ENCODE measurements at regions not wholly inside any gene's neighbourhood (a gene's known extent, or its start where the extent isn't known, plus 50 kb on each side); places are given as distances from the start of the nearest gene placed in this dataset.
A peak's percentile ranks its signal among the peaks of the same experiment; 100 is the strongest.

DNA sequence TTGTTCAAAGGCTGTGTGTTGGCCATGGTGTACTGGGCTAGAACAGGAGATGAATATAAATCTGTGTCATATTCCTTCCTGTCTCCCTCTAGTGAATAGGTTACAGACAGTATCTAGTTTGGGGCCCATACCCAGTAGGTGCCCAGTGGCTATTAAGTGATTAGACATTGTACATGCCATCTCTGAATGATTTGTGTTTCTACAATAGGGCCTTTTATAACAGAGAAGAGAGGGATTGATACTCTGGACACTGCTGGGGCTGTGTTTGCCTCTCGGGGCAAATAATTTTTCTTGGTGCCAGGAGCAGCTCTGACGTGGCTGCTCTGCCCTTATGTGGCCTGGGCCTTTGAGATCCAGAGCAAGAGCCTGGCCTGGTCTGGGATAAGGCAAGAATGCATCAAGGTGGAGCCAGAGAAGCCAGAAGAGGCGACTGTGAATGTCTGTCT, 403.1 kb downstream of the SPRY2 start:
- no peaks in the 10 kb centered on the region for H3K79me2 ChIP-seq (ENCODE audit: control insufficient read depth, insufficient read depth, low read length)
- FAIRE-seq (no peak), DNase-seq (ENCODE audit: low read depth, low spot score) (no peak)
- TF ChIP-seq, protein P1, sequence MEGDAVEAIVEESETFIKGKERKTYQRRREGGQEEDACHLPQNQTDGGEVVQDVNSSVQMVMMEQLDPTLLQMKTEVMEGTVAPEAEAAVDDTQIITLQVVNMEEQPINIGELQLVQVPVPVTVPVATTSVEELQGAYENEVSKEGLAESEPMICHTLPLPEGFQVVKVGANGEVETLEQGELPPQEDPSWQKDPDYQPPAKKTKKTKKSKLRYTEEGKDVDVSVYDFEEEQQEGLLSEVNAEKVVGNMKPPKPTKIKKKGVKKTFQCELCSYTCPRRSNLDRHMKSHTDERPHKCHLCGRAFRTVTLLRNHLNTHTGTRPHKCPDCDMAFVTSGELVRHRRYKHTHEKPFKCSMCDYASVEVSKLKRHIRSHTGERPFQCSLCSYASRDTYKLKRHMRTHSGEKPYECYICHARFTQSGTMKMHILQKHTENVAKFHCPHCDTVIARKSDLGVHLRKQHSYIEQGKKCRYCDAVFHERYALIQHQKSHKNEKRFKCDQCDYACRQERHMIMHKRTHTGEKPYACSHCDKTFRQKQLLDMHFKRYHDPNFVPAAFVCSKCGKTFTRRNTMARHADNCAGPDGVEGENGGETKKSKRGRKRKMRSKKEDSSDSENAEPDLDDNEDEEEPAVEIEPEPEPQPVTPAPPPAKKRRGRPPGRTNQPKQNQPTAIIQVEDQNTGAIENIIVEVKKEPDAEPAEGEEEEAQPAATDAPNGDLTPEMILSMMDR (optimal IDR thresholded peaks at IDR 0.05 in 1 of 3, IDR thresholded peaks at IDR 0.05 in 1 of 3, conservative IDR thresholded peaks at IDR 0.05 in 1 of 3; ENCODE audit: extremely low read depth in 1 of 3, insufficient read depth in 2 of 3, low read length in 3 of 3): no peak
- TF ChIP-seq EZH2 (IDR thresholded peaks at IDR 0.05; ENCODE audit: low read length): no peak
- H3K36me3 ChIP-seq (ENCODE audit: control insufficient read depth in 2 of 2, extremely low read depth in 1 of 2, insufficient read depth in 2 of 2, low read length in 2 of 2): no peaks in the 10 kb centered on the region
- no peaks in the 10 kb centered on the region for H3K9me1 ChIP-seq (ENCODE audit: control insufficient read depth, extremely low read depth, insufficient read depth, low read length)
- H3K27ac ChIP-seq (ENCODE audit: control insufficient read depth, insufficient read depth, low read length): peak overlapping the region; percentile 92
- no peak overlapping the region for H3K4me3 ChIP-seq (ENCODE audit: control insufficient read depth in 2 of 3, extremely low read depth in 1 of 3, insufficient read depth in 2 of 3, low read depth in 1 of 3, low read length in 3 of 3)
- no peaks in the 10 kb centered on the region for H3K9me3 ChIP-seq (ENCODE audit: control insufficient read depth, low read depth, low read length)
- no peak overlapping the region for H3K9ac ChIP-seq (ENCODE audit: control insufficient read depth, extremely low read depth, insufficient read depth, low read length)
- peaks cover 29% of the 10 kb centered on the region for H3K4me1 ChIP-seq (ENCODE audit: control insufficient read depth, extremely low read depth, insufficient read depth, low read length)
- no peak overlapping the region for H3K4me2 ChIP-seq (ENCODE audit: control insufficient read depth, extremely low read depth, insufficient read depth, low read depth, low read length)
- H2AFZ ChIP-seq (ENCODE audit: control insufficient read depth, low read length): peak overlapping the region; percentile 83
- H3K27me3 ChIP-seq (ENCODE audit: control insufficient read depth, extremely low read depth, insufficient read depth, low read length): no peaks in the 10 kb centered on the region
- no peaks in the 10 kb centered on the region for H4K20me1 ChIP-seq (ENCODE audit: control insufficient read depth, extremely low read depth, insufficient read depth, low read length)
- dilution Hi-C loops (cut with MboI; ENCODE audit: extremely low pct_ligation_motif_present, low sequenced_read_pairs): no loop called here

DNA sequence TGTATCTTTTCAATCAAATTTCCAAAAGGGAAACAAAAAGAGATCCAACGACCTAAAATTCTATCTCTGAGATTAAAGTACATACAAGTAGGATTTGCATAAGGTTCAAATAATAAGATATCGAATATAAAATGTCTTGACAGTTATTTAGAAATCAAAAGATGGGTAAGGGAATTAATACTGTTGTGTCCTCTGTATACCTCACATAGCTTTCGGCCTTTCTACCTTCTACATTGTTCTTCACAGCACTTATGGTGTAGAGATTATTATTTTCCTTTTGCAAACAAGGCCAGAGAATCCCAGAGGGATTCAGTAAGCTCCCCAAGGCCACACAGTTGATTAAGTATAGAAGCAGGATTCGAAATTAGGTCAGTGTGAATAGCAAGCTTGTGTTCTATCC, 403.6 kb downstream of the SPRY2 start:
- H3K9me3 ChIP-seq (ENCODE audit: control insufficient read depth, low read depth, low read length): no peaks in the 10 kb centered on the region
- peaks cover 29% of the 10 kb centered on the region for H3K4me1 ChIP-seq (ENCODE audit: control insufficient read depth, extremely low read depth, insufficient read depth, low read length)
- H3K79me2 ChIP-seq (ENCODE audit: control insufficient read depth, insufficient read depth, low read length): no peaks in the 10 kb centered on the region
- H3K27ac ChIP-seq (ENCODE audit: control insufficient read depth, insufficient read depth, low read length): peak overlapping the region; percentile 92
- no peaks in the 10 kb centered on the region for H3K9me1 ChIP-seq (ENCODE audit: control insufficient read depth, extremely low read depth, insufficient read depth, low read length)
- H3K9ac ChIP-seq (ENCODE audit: control insufficient read depth, extremely low read depth, insufficient read depth, low read length): peak overlapping the region; percentile 49
- no peaks in the 10 kb centered on the region for H3K27me3 ChIP-seq (ENCODE audit: control insufficient read depth, extremely low read depth, insufficient read depth, low read length)
- no peak for DNase-seq (ENCODE audit: low read depth, low spot score)
- no peaks in the 10 kb centered on the region for H4K20me1 ChIP-seq (ENCODE audit: control insufficient read depth, extremely low read depth, insufficient read depth, low read length)
- H3K36me3 ChIP-seq (ENCODE audit: control insufficient read depth in 2 of 2, extremely low read depth in 1 of 2, insufficient read depth in 2 of 2, low read length in 2 of 2): no peaks in the 10 kb centered on the region
- H3K4me2 ChIP-seq (ENCODE audit: control insufficient read depth, extremely low read depth, insufficient read depth, low read depth, low read length): peak overlapping the region; percentile 55
- peak overlapping the region; percentile 83 for H2AFZ ChIP-seq (ENCODE audit: control insufficient read depth, low read length)
- no peak for FAIRE-seq
- no peak for TF ChIP-seq EZH2 (IDR thresholded peaks at IDR 0.05; ENCODE audit: low read length)
- TF ChIP-seq, protein P1 (optimal IDR thresholded peaks at IDR 0.05 in 1 of 3, IDR thresholded peaks at IDR 0.05 in 1 of 3, conservative IDR thresholded peaks at IDR 0.05 in 1 of 3; ENCODE audit: extremely low read depth in 1 of 3, insufficient read depth in 2 of 3, low read length in 3 of 3): no peak
- dilution Hi-C loops (cut with MboI; ENCODE audit: extremely low pct_ligation_motif_present, low sequenced_read_pairs): no loop called here
- H3K4me3 ChIP-seq (ENCODE audit: control insufficient read depth in 2 of 3, extremely low read depth in 1 of 3, insufficient read depth in 2 of 3, low read depth in 1 of 3, low read length in 3 of 3): peak overlapping the region in 1 of 3 experiments; percentile 21

All from keratinocyte (primary cell).